BJ (cell line): ENCODE measurements at regions not wholly inside any gene's neighbourhood (a gene's known extent, or its start where the extent isn't known, plus 50 kb on each side); places are given as distances from the start of the nearest gene placed in this dataset.

ENCODE experiments used
- CTCF ChIA-PET: fragments of 350-600 bp; formaldehyde crosslinking; extraction: SDS; loops from one replicate; lab custom pipeline; 2021; ENCODE audit warnings: antibody characterized with exemption, inconsistent platforms; lab: Yijun Ruan, JAX
- POLR2A ChIA-PET: fragments of 300-600 bp; sonication (Branson Sonifier 250); formaldehyde crosslinking; extraction: SDS; loops from one replicate; lab custom pipeline; 2021; ENCODE audit warnings: antibody characterized with exemption; lab: Charles Lee
- DNase-seq: peaks from one replicate; pipeline ENCODE4 v3.0.0-alpha.2; 2011; ENCODE audit warnings: low read depth
- H3K27me3 ChIP-seq: 2 replicates; pipeline ENCODE4 v1.6.0; 2011; ENCODE audit warnings: low read length; ENCODE audit not compliant: control insufficient read depth, insufficient read depth
- H3K36me3 ChIP-seq: 2 replicates; pipeline ENCODE4 v1.5.1; 2011; ENCODE audit warnings: low read length; ENCODE audit not compliant: control insufficient read depth, insufficient read depth
- H3K4me3 ChIP-seq: 2 replicates; pipeline ENCODE4 v1.5.1; 2011; ENCODE audit warnings: low read depth, mild to moderate bottlenecking, control low read depth, low read length
- CTCF ChIP-seq: IDR thresholded peaks from 2 replicates; pipeline ENCODE4 v1.5.1; 2011; ENCODE audit warnings: low read depth, mild to moderate bottlenecking, control low read depth, inconsistent platforms, low read length, moderate library complexity; ENCODE audit not compliant: insufficient read depth

- DNase-seq, result no peak
- H3K4me3 ChIP-seq, result no peak overlapping the region
- ChIA-PET CTCF (no interaction called here), POLR2A (no interaction called here)
- no peaks in the 10 kb centered on the region for H3K36me3 ChIP-seq
- TF ChIP-seq CTCF, result no peak
- H3K27me3 ChIP-seq, result no peaks in the 10 kb centered on the region
These were observed 164.1 kb upstream of the STS start for GRCh38 chrX:6983207-6983955.

- no peak for TF ChIP-seq CTCF
- H3K27me3 ChIP-seq, result no peaks in the 10 kb centered on the region
- H3K4me3 ChIP-seq, result no peak overlapping the region
- H3K36me3 ChIP-seq, result no peaks in the 10 kb centered on the region
- ChIA-PET CTCF (no interaction called here), POLR2A (no interaction called here)
- DNase-seq, result no peak
These were observed 165.7 kb upstream of the STS start for GRCh38 chrX:6981718-6982406.

- no peak for DNase-seq
- TF ChIP-seq CTCF, result no peak
- CTCF ChIA-PET, result no interaction called here
- Histone ChIP-seq H3K27me3 (no peaks in the 10 kb centered on the region), H3K36me3 (no peaks in the 10 kb centered on the region), H3K4me3 (no peak overlapping the region)
- POLR2A ChIA-PET, result no interaction called here
These were observed 166.5 kb upstream of the STS start for GRCh38 chrX:6980981-6981380.

GRCh38 chrX:6968231-6968630, 179.3 kb upstream of the STS start:
- Histone ChIP-seq H3K27me3 (no peaks in the 10 kb centered on the region), H3K4me3 (no peak overlapping the region), H3K36me3 (no peaks in the 10 kb centered on the region)
- TF ChIP-seq CTCF, result no peak
- CTCF ChIA-PET, result no interaction called here
- POLR2A ChIA-PET, result no interaction called here
- DNase-seq, result peak; percentile 19

GRCh38 chrX:6965729-6966128, 181.8 kb upstream of the STS start:
- H3K4me3 ChIP-seq, result no peak overlapping the region
- ChIA-PET POLR2A (no interaction called here), CTCF (no interaction called here)
- DNase-seq, result no peak
- H3K27me3 ChIP-seq, result no peaks in the 10 kb centered on the region
- TF ChIP-seq CTCF, result no peak
- no peaks in the 10 kb centered on the region for H3K36me3 ChIP-seq
